ENCODE measurements at regions not wholly inside any gene's neighbourhood (a gene's known extent, or its start where the extent isn't known, plus 50 kb on each side); places are given as distances from the start of the nearest gene placed in this dataset.

DNA sequence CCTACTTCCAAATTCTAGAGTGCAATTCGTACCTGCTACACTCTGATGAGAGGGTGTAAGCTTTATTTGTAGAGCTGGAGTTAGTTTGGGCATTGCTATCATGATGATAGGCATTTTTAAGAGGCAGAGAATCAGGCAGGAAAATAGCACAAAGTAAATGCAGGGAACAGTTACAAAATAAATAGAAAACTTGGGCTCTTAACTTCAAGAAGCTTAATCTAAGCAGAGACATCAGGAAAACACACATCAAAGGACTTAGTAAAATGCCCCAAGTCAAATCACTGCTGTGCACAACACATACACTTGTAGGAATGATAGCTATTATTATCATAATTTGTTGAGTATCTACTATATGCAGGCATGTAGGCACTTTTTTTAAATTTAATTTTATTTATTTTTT, 381.2 kb downstream of the CD83 start:
- peaks cover 5% of the 10 kb centered on the region for H3K27me3 ChIP-seq (ENCODE audit: control insufficient read depth, low read length)
- H3K9me2 ChIP-seq (replicated peaks; ENCODE audit: control insufficient read depth, low read length), result no peaks in the 10 kb centered on the region
- no peak overlapping the region for H3K4me2 ChIP-seq (ENCODE audit: low read length)
- H3K36me3 ChIP-seq (ENCODE audit: control insufficient read depth, low read length), result no peaks in the 10 kb centered on the region
- H3K4me3 ChIP-seq (ENCODE audit: low read length), result no peak overlapping the region
- no peak overlapping the region for H3K27ac ChIP-seq (ENCODE audit: low read depth, low read length)
- no peaks in the 10 kb centered on the region for H3F3A ChIP-seq (ENCODE audit: control insufficient read depth, insufficient read depth)
- TF ChIP-seq EZH2phosphoT487 (IDR thresholded peaks at IDR 0.05; ENCODE audit: borderline replicate concordance, low read length), result no peak
- H3K9me3 ChIP-seq (ENCODE audit: control insufficient read depth, insufficient read depth, low read length), result no peaks in the 10 kb centered on the region
- no peaks in the 10 kb centered on the region for H3K79me2 ChIP-seq (ENCODE audit: control insufficient read depth, low read length)
- no peaks in the 10 kb centered on the region for H3K4me1 ChIP-seq (ENCODE audit: control insufficient read depth, low read length)
- no peaks in the 10 kb centered on the region for H4K20me1 ChIP-seq (ENCODE audit: control insufficient read depth, insufficient read depth, low read depth, low read length)

DNA sequence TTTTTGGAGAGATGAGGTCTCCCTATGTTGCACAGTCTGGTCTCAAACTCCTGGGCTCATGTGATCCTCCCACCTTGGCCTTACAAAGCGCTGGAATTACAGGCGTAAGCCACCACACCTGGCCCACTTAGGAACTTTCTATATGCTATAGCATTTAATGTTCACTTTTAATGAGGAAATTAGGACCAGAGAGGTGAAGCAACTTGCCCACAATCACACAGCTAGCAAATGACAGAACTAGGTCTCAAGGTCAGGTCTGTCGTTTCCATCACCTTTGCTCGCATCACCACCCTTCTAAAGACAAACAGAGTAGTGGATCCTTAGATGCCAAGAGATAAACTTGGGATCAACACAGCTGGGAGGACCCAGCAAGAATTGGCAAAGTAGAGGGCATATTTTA, 381.7 kb downstream of the CD83 start:
- no peak for TF ChIP-seq EZH2phosphoT487 (IDR thresholded peaks at IDR 0.05; ENCODE audit: borderline replicate concordance, low read length)
- TF ChIP-seq, protein P1, sequence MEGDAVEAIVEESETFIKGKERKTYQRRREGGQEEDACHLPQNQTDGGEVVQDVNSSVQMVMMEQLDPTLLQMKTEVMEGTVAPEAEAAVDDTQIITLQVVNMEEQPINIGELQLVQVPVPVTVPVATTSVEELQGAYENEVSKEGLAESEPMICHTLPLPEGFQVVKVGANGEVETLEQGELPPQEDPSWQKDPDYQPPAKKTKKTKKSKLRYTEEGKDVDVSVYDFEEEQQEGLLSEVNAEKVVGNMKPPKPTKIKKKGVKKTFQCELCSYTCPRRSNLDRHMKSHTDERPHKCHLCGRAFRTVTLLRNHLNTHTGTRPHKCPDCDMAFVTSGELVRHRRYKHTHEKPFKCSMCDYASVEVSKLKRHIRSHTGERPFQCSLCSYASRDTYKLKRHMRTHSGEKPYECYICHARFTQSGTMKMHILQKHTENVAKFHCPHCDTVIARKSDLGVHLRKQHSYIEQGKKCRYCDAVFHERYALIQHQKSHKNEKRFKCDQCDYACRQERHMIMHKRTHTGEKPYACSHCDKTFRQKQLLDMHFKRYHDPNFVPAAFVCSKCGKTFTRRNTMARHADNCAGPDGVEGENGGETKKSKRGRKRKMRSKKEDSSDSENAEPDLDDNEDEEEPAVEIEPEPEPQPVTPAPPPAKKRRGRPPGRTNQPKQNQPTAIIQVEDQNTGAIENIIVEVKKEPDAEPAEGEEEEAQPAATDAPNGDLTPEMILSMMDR (IDR thresholded peaks at IDR 0.05; ENCODE audit: low read depth, low read length, poor library complexity, severe bottlenecking), result no peak
- no peaks in the 10 kb centered on the region for H3K79me2 ChIP-seq (ENCODE audit: control insufficient read depth, low read length)
- H3K27me3 ChIP-seq (ENCODE audit: control insufficient read depth, low read length), result peaks cover 5% of the 10 kb centered on the region
- no peaks in the 10 kb centered on the region for H3K9me3 ChIP-seq (ENCODE audit: control insufficient read depth, insufficient read depth, low read length)
- H3K27ac ChIP-seq (ENCODE audit: low read depth, low read length), result no peak overlapping the region
- no peaks in the 10 kb centered on the region for H3K9me2 ChIP-seq (replicated peaks; ENCODE audit: control insufficient read depth, low read length)
- H3K4me3 ChIP-seq (ENCODE audit: low read length), result no peak overlapping the region
- H3F3A ChIP-seq (ENCODE audit: control insufficient read depth, insufficient read depth), result no peaks in the 10 kb centered on the region
- no peaks in the 10 kb centered on the region for H3K4me1 ChIP-seq (ENCODE audit: control insufficient read depth, low read length)
- no peaks in the 10 kb centered on the region for H4K20me1 ChIP-seq (ENCODE audit: control insufficient read depth, insufficient read depth, low read depth, low read length)
- no peak overlapping the region for H3K4me2 ChIP-seq (ENCODE audit: low read length)
- H3K36me3 ChIP-seq (ENCODE audit: control insufficient read depth, low read length), result no peaks in the 10 kb centered on the region

DNA sequence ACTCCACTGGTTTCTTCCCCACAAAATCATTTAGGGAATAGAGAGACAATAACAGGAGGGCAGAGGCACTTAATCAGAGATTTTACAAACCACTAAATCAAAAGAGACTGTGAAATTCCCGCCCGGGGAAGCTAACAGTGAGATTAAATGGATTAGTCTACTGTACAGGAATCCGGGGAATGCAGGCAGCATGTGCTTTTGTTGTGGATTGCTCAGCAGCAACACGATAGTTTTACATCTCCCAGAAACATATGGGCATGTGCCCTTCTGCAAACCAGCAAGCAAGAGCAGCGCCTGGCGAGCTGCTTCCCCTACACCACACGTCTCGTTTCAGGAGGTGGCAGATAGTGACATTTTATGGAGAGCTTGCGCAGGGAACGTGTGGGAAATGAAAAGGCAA, 382.3 kb downstream of the CD83 start:
- Histone ChIP-seq H3K27me3 (ENCODE audit: control insufficient read depth, low read length) (peaks cover 5% of the 10 kb centered on the region), H3K79me2 (ENCODE audit: control insufficient read depth, low read length) (no peaks in the 10 kb centered on the region), H3K36me3 (ENCODE audit: control insufficient read depth, low read length) (no peaks in the 10 kb centered on the region), H3K4me3 (ENCODE audit: low read length) (no peak overlapping the region), H3K27ac (ENCODE audit: low read depth, low read length) (no peak overlapping the region), H3K9me3 (ENCODE audit: control insufficient read depth, insufficient read depth, low read length) (no peaks in the 10 kb centered on the region), H3K4me2 (ENCODE audit: low read length) (no peak overlapping the region), H4K20me1 (ENCODE audit: control insufficient read depth, insufficient read depth, low read depth, low read length) (no peaks in the 10 kb centered on the region), H3K9me2 (replicated peaks; ENCODE audit: control insufficient read depth, low read length) (no peaks in the 10 kb centered on the region), H3F3A (ENCODE audit: control insufficient read depth, insufficient read depth) (no peaks in the 10 kb centered on the region), H3K4me1 (ENCODE audit: control insufficient read depth, low read length) (no peaks in the 10 kb centered on the region)
- TF ChIP-seq, protein P1 (IDR thresholded peaks at IDR 0.05; ENCODE audit: low read depth, low read length, poor library complexity, severe bottlenecking), result no peak
- no peak for TF ChIP-seq EZH2phosphoT487 (IDR thresholded peaks at IDR 0.05; ENCODE audit: borderline replicate concordance, low read length)

DNA sequence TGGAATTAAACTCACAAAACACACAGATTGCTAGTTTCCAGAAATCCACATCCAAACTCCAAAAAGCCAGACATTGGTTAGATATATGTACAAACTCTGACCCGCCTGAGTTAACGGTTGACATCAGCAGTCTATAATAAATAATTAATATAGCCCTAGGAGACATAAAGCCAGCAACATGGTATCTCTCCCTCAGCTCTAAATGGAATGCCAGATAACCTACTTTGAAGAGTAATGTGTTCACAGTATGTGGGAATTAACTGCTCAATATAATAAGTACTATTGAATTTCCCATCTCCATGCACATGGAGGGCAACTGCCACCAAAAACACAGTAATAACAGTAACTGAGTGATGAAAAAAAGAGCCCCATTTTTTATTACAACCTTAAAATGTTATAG, 383.2 kb downstream of the CD83 start:
- Histone ChIP-seq H3K27me3 (ENCODE audit: control insufficient read depth, low read length) (peaks cover 3% of the 10 kb centered on the region), H3K4me3 (ENCODE audit: low read length) (no peak overlapping the region)

More for the DNA sequence above, 383.2 kb downstream of the CD83 start:
- H3K36me3 ChIP-seq (ENCODE audit: control insufficient read depth, low read length), result no peaks in the 10 kb centered on the region
- H3K9me2 ChIP-seq (replicated peaks; ENCODE audit: control insufficient read depth, low read length), result no peaks in the 10 kb centered on the region
- H3K4me2 ChIP-seq (ENCODE audit: low read length), result no peak overlapping the region
- H3K9me3 ChIP-seq (ENCODE audit: control insufficient read depth, insufficient read depth, low read length), result no peaks in the 10 kb centered on the region
- no peaks in the 10 kb centered on the region for H3K79me2 ChIP-seq (ENCODE audit: control insufficient read depth, low read length)
- no peaks in the 10 kb centered on the region for H4K20me1 ChIP-seq (ENCODE audit: control insufficient read depth, insufficient read depth, low read depth, low read length)
- no peaks in the 10 kb centered on the region for H3F3A ChIP-seq (ENCODE audit: control insufficient read depth, insufficient read depth)
- TF ChIP-seq, protein P1 (IDR thresholded peaks at IDR 0.05; ENCODE audit: low read depth, low read length, poor library complexity, severe bottlenecking), result no peak
- no peak for TF ChIP-seq EZH2phosphoT487 (IDR thresholded peaks at IDR 0.05; ENCODE audit: borderline replicate concordance, low read length)
- H3K4me1 ChIP-seq (ENCODE audit: control insufficient read depth, low read length), result no peaks in the 10 kb centered on the region
- no peak overlapping the region for H3K27ac ChIP-seq (ENCODE audit: low read depth, low read length)
